Panc1 (cell line): ENCODE measurements at regions not wholly inside any gene's neighbourhood (a gene's known extent, or its start where the extent isn't known, plus 50 kb on each side); places are given as distances from the start of the nearest gene placed in this dataset.

Experiments
- ATAC-seq: fragments of 200-7000 bp; cut with Tn5 transposase; 2 replicates; pipeline ENCODE4 v1.9.1; 2020; ENCODE audit warnings: mild to moderate bottlenecking, moderate library complexity
- BruUV-seq: library from RNA; stranded (reverse); fragments of 400-500 nt; replicated peaks from 2 replicates; lab custom pipeline; 2021; lab: Mats Ljungman, UMichigan
- CTCF ChIA-PET: fragments of 300-600 bp; sonication (Branson Sonifier 250); formaldehyde crosslinking; loops from one replicate; lab custom pipeline; 2022; ENCODE audit warnings: antibody characterized with exemption; lab: Charles Lee
- POLR2A ChIA-PET: fragments of 300-600 bp; sonication (Branson Sonifier 250); formaldehyde crosslinking; loops from one replicate; lab custom pipeline; 2022; ENCODE audit warnings: antibody characterized with exemption; lab: Charles Lee
- DNase-seq: peaks from one replicate; pipeline ENCODE4 v3.0.0-alpha.2; 2010; ENCODE audit warnings: low read depth, low spot score
- H3K27ac ChIP-seq: 2 replicates; pipeline ENCODE4 v1.5.1; 2011; ENCODE audit warnings: mild to moderate bottlenecking, low read length, inconsistent platforms
- H3K27me3 ChIP-seq: fragments of 200-500 bp; sonication (Bioruptor generic); 2 replicates; pipeline ENCODE4 v1.6.0; 2014; ENCODE audit warnings: low read length, inconsistent platforms; ENCODE audit not compliant: control insufficient read depth, insufficient read depth
- H3K36me3 ChIP-seq: fragments of 200-500 bp; sonication (Bioruptor generic); 2 replicates; pipeline ENCODE4 v1.5.1; 2014; ENCODE audit warnings: inconsistent platforms, mild to moderate bottlenecking, low read length, moderate library complexity; ENCODE audit not compliant: control insufficient read depth, insufficient read depth
- H3K4me1 ChIP-seq: 2 replicates; pipeline ENCODE4 v1.5.1; 2011; ENCODE audit warnings: inconsistent platforms, mild to moderate bottlenecking, low read length, moderate library complexity; ENCODE audit not compliant: control insufficient read depth, insufficient read depth
- H3K4me3 ChIP-seq, 2 experiments: 2 replicates each; pipeline ENCODE4 v1.5.1; 2011 to 2012; ENCODE audit warnings: low read depth in 2 of 2, low read length in 2 of 2, mild to moderate bottlenecking in 2 of 2, inconsistent platforms in 1 of 2, moderate library complexity in 1 of 2
- H3K9me3 ChIP-seq: fragments of 200-500 bp; sonication (Bioruptor generic); 2 replicates; pipeline ENCODE4 v1.5.1; 2014; ENCODE audit warnings: low read depth, mild to moderate bottlenecking, inconsistent platforms, low read length, moderate library complexity; ENCODE audit not compliant: control insufficient read depth, insufficient read depth
- CTCF ChIP-seq: fragments of 450-650 bp; IDR thresholded peaks from 2 replicates; pipeline ENCODE4 v1.5.1; 2017; ENCODE audit warnings: mild to moderate bottlenecking
- POLR2AphosphoS5 ChIP-seq: IDR thresholded peaks from 2 replicates; pipeline ENCODE4 v1.6.1; 2012; ENCODE audit warnings: mild to moderate bottlenecking, low read depth, low read length, moderate library complexity
- REST ChIP-seq, 2 experiments: IDR thresholded peaks; 2 replicates each; pipeline ENCODE4 v1.6.1; 2011 to 2012; ENCODE audit warnings: low read depth in 2 of 2, control low read depth in 1 of 2, low read length in 1 of 2, mild to moderate bottlenecking in 1 of 2, moderate library complexity in 1 of 2; ENCODE audit not compliant: insufficient read depth in 1 of 2
- SIN3A ChIP-seq: IDR thresholded peaks from 2 replicates; pipeline ENCODE4 v1.6.1; 2012; ENCODE audit warnings: low read depth, mild to moderate bottlenecking, low read length, moderate library complexity, borderline replicate concordance; ENCODE audit not compliant: insufficient read depth
- TCF7L2 ChIP-seq: IDR thresholded peaks from 2 replicates; pipeline ENCODE4 v1.6.1; 2011; ENCODE audit warnings: mild to moderate bottlenecking, low read depth, low read length, inconsistent platforms
- in situ Hi-C: cut with HindIII; loops from 2 replicates; pipeline ENCODE4 v1.10.0; 2016; ENCODE audit warnings: low sequenced_read_pairs, low pct_unique_long_range_greater_than_20kb
- intact Hi-C: fragments of 100-400 bp; cut with micrococcal nuclease; formaldehyde crosslinking; loops from one replicate; pipeline ENCODE4 v1.10.0; 2022; ENCODE audit not compliant: unreplicated experiment

- Histone ChIP-seq H3K4me3 (no peak overlapping the region), H3K27ac (no peak overlapping the region), H3K4me1 (no peaks in the 10 kb centered on the region), H3K9me3 (no peaks in the 10 kb centered on the region; the same call in 1 of the 2 replicates), H3K36me3 (no peaks in the 10 kb centered on the region), H3K27me3 (no peaks in the 10 kb centered on the region)
- intact Hi-C loops (no loop called here), in situ Hi-C loops (no loop called here)
- no TSS peak for BruUV-seq
- TF ChIP-seq POLR2AphosphoS5 (no peak), TCF7L2 (no peak), CTCF (no peak)
- ChIA-PET CTCF (no interaction called here), POLR2A (no interaction called here)
- ATAC-seq (no peak), DNase-seq (no peak)
Measured at GRCh38 chr4:43410636-43411035, 518.1 kb downstream of the GRXCR1 start.

- POLR2A ChIA-PET = no interaction called here
- BruUV-seq = no TSS peak
- no peaks in the 10 kb centered on the region for H3K36me3 ChIP-seq
- H3K27me3 ChIP-seq = no peaks in the 10 kb centered on the region
- TF ChIP-seq SIN3A (no peak), REST (IDR thresholded peaks at IDR 0.05; ENCODE audit: insufficient read depth in 1 of 2, low read depth in 2 of 2, low read length in 1 of 2) (no peak), TCF7L2 (no peak), CTCF (no peak), POLR2AphosphoS5 (no peak)
- no peak for ATAC-seq
- intact Hi-C loops (no loop called here), in situ Hi-C loops (no loop called here)
- CTCF ChIA-PET = no interaction called here
- DNase-seq = no peak
- H3K4me1 ChIP-seq = no peaks in the 10 kb centered on the region
- H3K4me3 ChIP-seq = no peak overlapping the region
- H3K9me3 ChIP-seq = no peaks in the 10 kb centered on the region; the same call in 1 of the 2 replicates
- H3K27ac ChIP-seq = no peak overlapping the region
Measured at GRCh38 chr4:43411226-43411625, 518.7 kb downstream of the GRXCR1 start.

GRCh38 chr4:43423276-43423675 lies 530.8 kb downstream of the GRXCR1 start:
- CTCF ChIA-PET = no interaction called here
- intact Hi-C loops = no loop called here
- BruUV-seq = no TSS peak
- no peaks in the 10 kb centered on the region for H3K27me3 ChIP-seq
- no peak for DNase-seq
- TF ChIP-seq POLR2AphosphoS5 (no peak), REST (IDR thresholded peaks at IDR 0.05; ENCODE audit: insufficient read depth in 1 of 2, low read depth in 2 of 2, low read length in 1 of 2) (no peak), SIN3A (no peak), TCF7L2 (no peak), CTCF (no peak)
- ATAC-seq = no peak
- no peaks in the 10 kb centered on the region for H3K36me3 ChIP-seq
- H3K27ac ChIP-seq = no peak overlapping the region
- H3K9me3 ChIP-seq = no peaks in the 10 kb centered on the region
- in situ Hi-C loops = no loop called here
- no peak overlapping the region for H3K4me3 ChIP-seq
- H3K4me1 ChIP-seq = no peaks in the 10 kb centered on the region
- POLR2A ChIA-PET = no interaction called here
